Activated CD4-positive, alpha-beta T cell treated with anti-CD3 and anti-CD28 coated beads, Interleukin-2, Interleukin-6, amounts not matched to agents 100 ng/mL and 50 ng/mL, durations not matched to agents 16 hours and 8 hours (primary cell): ENCODE measurements at regions not wholly inside any gene's neighbourhood (a gene's known extent, or its start where the extent isn't known, plus 50 kb on each side); places are given as distances from the start of the nearest gene placed in this dataset.
"Not testable (repeated sequence)": the region's sequence is repeated elsewhere in the genome, so short reads cannot be mapped to it uniquely, and the experiment has no call there.

Source experiments
- DNase-seq: peaks from one replicate; pipeline ENCODE4 v3.0.0-alpha.2; 2020

GRCh38 chr13:84831666-84832657 is 949.7 kb upstream of the SLITRK1 start:
- DNase-seq, result no peak

- DNase-seq, result no peak
Measured at GRCh38 chr13:84823528-84823927, 941.3 kb upstream of the SLITRK1 start.

DNA sequence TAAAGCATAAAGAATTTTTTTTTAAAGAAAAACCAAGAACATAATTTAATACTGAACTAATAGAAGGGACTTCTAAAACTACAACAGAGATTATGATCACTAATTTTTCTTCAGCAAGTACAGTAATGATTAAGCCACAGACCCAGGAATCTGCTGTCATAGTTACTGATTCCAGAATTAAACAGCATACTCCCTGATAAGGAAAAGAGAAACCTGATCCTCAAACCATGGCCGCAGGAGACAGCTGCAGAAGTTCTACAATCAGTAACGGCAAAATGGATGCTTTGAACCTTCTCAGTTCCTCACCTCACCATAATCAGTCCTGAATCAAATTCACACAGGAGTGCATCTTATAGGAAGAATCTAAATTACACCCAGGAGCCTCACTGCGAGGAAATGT is 939.0 kb upstream of the SLITRK1 start:
- DNase-seq, result no peak

DNA sequence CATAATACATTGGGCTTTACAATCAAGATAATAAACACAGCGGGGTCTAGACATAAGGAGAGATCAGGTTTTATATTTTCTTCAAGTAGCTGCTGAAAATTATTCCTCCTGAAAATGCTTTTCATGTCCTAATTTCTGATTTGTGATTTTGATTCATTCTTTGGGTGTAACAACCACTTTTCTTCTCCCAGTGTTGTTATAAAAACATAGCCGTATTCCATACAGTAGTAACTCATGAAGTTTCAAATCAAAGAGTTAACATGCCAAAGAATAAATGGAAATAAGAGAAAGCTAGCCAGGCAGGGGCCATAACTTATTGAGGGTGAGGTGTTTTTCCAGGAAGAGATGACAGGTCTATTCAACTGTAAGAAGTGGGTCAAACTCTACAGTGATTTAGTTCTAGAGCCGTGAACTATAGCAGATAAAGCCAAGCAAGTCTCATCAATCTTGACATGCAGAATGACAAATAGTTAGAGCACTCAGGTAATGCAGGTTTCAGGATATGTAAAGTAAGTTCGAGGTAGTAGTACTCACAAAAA is 934.4 kb upstream of the SLITRK1 start:
- DNase-seq, result no peak

DNA sequence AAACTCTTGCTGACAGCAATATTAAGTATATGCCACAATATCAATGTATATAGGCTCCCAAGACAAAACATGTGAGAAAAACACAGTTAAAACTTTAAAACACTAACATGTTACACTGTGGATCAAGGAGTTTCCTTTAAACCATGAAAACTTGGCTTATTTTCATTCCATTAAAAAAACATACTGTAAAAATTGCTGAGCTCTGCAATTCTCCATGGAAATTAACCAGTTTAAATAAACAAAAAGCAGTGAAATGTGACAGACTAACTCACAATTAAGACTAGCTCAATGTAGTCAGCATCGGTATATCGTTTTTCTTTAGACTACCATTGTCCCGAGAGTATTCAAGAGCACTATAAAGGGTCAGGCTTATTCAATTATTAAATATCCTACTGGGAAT is 930.5 kb upstream of the SLITRK1 start:
- no peak for DNase-seq

- DNase-seq, result no peak
Measured at GRCh38 chr13:84812078-84812477, 929.8 kb upstream of the SLITRK1 start.

DNA sequence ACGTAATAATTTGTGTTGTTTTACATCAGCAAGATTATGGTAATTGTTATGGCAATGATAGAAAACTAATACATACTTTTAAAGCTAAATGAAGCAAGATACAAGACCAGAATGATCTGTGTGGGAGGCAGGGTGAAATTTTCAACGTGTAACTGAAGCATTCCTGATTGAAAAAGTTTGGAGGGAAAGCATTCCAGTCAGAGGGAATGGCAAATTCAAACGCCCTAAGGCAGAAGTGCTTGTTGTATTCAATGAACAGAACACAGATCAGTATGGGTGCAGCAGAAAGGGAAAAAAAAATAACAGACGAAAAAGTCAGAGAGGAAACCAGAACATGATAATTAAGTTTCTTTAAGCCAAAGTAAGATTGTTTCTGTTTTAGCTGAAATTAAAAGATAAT is 928.5 kb upstream of the SLITRK1 start:
- DNase-seq, result no peak

- no peak for DNase-seq
Measured at GRCh38 chr13:84802073-84802472, 919.8 kb upstream of the SLITRK1 start.

GRCh38 chr13:84784443-84785153 is 902.3 kb upstream of the SLITRK1 start:
- no peak for DNase-seq

DNA sequence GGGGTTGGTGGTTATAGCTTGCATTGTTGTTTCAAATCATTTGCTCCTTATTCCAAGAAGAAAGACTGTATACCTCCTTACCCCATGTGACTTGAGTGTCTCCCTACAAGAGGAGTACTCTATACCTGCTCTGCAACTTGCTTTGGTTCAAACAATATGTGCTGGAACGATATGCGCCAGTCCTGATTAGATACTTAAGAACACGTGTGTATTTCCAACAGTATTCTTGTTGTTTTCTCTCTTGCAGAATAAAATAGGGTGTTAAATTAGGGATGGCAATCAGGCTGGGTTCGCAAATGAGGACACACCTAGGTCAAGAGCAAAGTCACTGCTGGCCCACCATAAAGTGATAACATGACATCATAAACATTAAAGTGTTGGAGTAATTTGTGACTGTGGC is 895.0 kb upstream of the SLITRK1 start:
- DNase-seq, result no peak

- DNase-seq, result no peak
Measured at GRCh38 chr13:84776593-84776992, 894.3 kb upstream of the SLITRK1 start.

GRCh38 chr13:84775920-84776319 is 893.6 kb upstream of the SLITRK1 start:
- not testable (repeated sequence) for DNase-seq

DNA sequence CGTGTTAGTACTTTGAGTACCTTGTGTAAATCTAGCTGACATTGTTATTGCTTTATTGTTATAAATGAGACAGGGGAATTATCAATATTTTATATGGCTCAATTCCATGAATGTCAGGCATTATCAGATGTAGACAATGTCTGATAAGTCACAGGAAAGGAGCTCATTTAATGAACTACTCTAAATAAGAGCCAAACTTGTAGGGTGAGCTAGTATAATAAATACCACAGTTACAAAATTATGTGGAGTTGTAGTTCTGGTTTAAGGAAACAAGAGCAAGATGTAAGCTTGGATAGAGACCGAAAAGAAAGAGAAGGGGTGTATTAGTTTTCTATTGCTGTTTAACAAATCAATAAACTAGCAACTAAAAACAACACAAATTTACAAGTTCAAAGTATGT is 891.8 kb upstream of the SLITRK1 start:
- DNase-seq, result no peak

GRCh38 chr13:84760956-84761355 is 878.7 kb upstream of the SLITRK1 start:
- DNase-seq, result no peak

GRCh38 chr13:84749126-84749525 is 866.9 kb upstream of the SLITRK1 start:
- no peak for DNase-seq

DNA sequence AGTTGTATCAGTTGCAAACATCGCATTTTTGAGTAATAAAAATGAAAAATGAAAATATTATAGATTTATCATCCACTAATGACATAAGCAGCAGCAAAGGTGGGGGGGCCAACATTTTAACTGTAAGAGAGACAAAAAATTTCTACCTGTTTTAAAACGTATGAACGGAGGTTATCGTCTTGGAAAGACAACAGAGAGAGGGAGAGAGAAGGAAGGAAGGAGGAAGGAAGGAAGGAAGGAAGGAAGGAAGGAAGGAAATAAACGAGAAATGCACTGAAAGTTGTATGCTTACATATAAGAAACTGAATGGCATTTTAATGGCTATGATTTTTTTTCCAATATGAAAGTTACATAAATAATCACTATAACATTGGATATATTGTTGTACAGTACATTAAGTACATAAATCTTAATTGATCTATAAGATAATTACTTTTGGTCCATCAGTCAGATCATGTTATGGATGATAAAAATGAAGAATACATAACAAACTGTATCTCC is 862.8 kb upstream of the SLITRK1 start:
- DNase-seq, result no peak

GRCh38 chr13:84744203-84744602 is 861.9 kb upstream of the SLITRK1 start:
- no peak for DNase-seq

DNA sequence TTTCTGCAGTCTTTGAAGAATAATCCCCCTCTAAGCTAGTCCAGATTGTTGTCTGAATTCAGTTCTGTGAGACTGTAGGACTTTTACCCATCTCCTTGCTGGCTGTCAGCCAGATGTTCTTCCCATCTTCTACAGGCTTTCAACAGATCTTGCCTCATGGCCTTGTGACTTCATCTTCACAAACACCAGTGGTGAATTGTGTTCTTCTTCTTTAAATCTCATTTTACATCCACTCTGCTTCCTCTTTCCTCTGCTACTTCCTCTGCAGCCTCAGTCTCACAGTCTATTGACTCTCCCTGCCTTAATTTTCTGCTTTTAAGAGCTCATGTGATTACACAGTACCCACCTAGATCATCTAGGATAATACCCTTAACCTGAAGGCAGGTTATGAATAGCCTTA is 859.0 kb upstream of the SLITRK1 start:
- no peak for DNase-seq

DNA sequence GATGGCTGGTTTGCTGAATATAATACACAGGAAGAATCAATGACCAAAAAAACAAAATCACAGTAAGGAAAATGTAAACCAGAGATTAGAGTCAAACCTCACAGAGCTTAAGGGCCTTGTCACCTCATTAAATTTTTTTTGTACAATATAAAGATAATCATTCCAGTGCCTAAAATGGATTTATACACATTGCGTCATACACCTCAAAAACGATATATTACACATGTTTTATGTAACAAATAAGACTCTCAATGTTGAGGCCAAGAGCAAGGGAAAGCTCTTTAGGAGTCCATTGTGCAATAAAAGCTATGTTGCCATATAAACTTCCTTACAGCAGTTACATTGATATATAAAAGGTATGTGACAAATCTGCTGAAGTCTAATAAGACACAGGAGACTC is 856.7 kb upstream of the SLITRK1 start:
- no peak for DNase-seq

DNA sequence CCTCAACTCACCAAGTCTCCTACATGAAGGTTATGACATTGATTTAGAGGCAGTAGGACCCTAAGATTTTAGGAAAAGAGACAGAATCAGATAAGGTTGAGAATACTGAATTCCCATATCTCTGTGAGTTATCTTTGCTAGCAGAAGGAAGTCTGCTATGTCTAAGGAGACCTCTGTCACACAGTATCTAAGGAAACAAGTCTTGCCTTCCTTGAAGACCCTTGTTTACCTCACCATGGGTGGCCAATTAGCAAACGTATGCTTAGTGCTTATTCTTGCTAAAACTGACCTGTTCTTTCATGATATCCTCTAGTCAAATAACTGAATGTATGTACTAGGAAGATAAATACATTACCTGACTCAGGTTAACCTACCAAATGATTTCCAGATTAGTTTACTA is 855.4 kb upstream of the SLITRK1 start:
- no peak for DNase-seq

DNA sequence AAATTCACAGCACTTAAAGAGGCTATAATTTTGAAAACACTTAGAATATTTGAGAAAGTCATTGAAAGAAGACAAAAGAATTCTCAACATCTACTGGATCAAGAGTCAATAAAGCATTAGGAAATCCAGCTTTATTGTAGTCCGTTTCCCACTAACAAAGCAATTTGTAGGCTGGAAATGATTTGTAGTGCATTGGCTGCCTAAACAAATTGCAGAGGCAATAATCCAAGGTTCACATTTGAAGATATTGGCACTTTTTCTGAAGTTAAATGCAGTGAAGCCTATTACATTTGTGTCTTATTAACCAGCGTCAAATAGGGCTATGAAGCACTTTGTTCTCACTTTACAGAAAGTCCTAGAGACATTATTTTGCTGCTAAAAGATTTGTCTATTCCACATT is 848.1 kb upstream of the SLITRK1 start:
- DNase-seq, result no peak

- DNase-seq, result no peak
Measured at GRCh38 chr13:84705982-84706710, 823.9 kb upstream of the SLITRK1 start.

DNA sequence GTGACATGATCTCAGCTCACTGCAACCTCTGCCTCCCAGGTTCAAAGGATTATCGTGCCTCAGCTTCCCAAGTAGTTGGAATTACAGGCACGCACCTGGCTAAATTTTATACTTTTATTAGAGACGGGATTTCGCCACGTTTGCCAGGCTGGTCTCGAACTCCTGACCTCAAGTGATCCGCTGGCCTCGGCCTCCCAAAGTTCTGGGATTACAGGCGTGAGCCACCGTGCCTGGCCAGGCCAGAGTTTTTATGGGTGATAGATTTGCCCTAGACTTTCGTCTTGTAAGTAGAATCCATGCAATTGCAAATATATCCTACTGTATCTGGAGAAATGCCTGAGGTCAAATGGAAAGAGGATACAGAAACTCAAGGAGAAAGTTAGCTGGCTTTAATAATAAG is 819.9 kb upstream of the SLITRK1 start:
- no peak for DNase-seq
